Testis (tissue), 2 donors: ENCODE measurements at regions not wholly inside any gene's neighbourhood (a gene's known extent, or its start where the extent isn't known, plus 50 kb on each side); places are given as distances from the start of the nearest gene placed in this dataset.

Experiments
- DNase-seq: peaks from one replicate; pipeline ENCODE4 v3.0.0-alpha.2; 2019
- H3K27ac ChIP-seq, 2 donors: fragments of 200-600 bp; sonication (generic); one replicate each; pipeline ENCODE4 v1.5.1; 2019
- H3K27me3 ChIP-seq: fragments of 200-600 bp; sonication (generic); one replicate; pipeline ENCODE4 v1.5.1; 2019
- H3K36me3 ChIP-seq: fragments of 200-600 bp; sonication (generic); one replicate; pipeline ENCODE4 v1.5.1; 2017; ENCODE audit warnings: low read depth; ENCODE audit errors: missing control alignments
- H3K4me1 ChIP-seq: fragments of 200-600 bp; sonication (generic); one replicate; pipeline ENCODE4 v1.5.1; 2019
- H3K4me3 ChIP-seq, 2 donors: fragments of 200-600 bp; sonication (generic); one replicate each; pipeline ENCODE4 v1.5.1; 2017 to 2019
- H3K9me3 ChIP-seq: fragments of 200-600 bp; sonication (generic); one replicate; pipeline ENCODE4 v1.5.1; 2017
- CTCF ChIP-seq, 3 experiments: fragments of 450-650 bp in 2 of 3; fragments of 200-600 bp in 1 of 3; sonication (generic) in 1 of 3; IDR thresholded peaks; one replicate each; pipeline ENCODE4 v1.5.1; 2016 to 2019; ENCODE audit warnings: antibody characterized with exemption in 3 of 3, mild to moderate bottlenecking in 2 of 3, moderate library complexity in 1 of 3
- POLR2A ChIP-seq: fragments of 450-650 bp; IDR thresholded peaks from one replicate; pipeline ENCODE4 v1.6.1; 2017; ENCODE audit warnings: antibody characterized with exemption, mild to moderate bottlenecking, moderate library complexity
- WGBS, 2 donors: methylation state at CpG; one replicate each; pipeline ENCODE4 v1.1.5; 2018; 5-methylcytosine and 5-hydroxymethylcytosine counted together
- intact Hi-C: fragments of 100-400 bp; cut with DNase I; formaldehyde crosslinking; loops from one replicate; pipeline ENCODE4 v1.15.1; 2023; ENCODE audit warnings: low total_unique reads

GRCh38 chr20:52565614-52566013 is 374.0 kb upstream of the ZFP64 start:
- DNase-seq, result no peak
- Histone ChIP-seq H3K27ac (no peak overlapping the region), H3K9me3 (no peaks in the 10 kb centered on the region), H3K27me3 (no peaks in the 10 kb centered on the region), H3K36me3 (no peaks in the 10 kb centered on the region), H3K4me3 (no peak overlapping the region), H3K4me1 (no peaks in the 10 kb centered on the region)
- 87 to 88% methylated on average over 2 of the region's 2 CpGs for WGBS, 2 donors
- intact Hi-C loops, result loop anchor here (10.0 kb wide), 1 partner anchor 1609 kb away; the partner anchor contains the start of gene CYP24A1
- TF ChIP-seq CTCF (IDR thresholded peaks at IDR 0.05) (no peak), POLR2A (no peak)

DNA sequence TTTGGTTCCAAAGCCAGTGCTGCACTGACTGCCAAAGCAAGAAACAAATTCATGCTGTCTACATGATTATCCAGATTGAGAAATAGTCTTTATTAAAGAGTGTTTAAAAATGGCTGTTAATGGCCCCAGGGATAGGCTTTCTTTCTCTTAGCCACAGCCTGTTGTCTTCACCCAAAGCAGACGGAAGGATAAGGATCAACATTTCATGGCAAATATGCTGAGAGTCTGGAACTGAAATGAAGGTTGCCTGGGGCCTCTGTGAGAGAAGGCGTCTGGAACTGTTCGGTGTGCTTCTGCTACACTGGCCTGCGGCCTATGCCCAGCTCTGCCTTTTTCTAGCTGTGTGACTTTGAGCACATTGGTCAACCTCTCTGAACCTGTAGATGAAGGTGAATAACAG is 373.0 kb upstream of the ZFP64 start:
- Histone ChIP-seq H3K9me3 (no peaks in the 10 kb centered on the region), H3K36me3 (no peaks in the 10 kb centered on the region), H3K27ac (no peak overlapping the region), H3K4me3 (no peak overlapping the region), H3K27me3 (no peaks in the 10 kb centered on the region), H3K4me1 (no peaks in the 10 kb centered on the region)
- TF ChIP-seq POLR2A, result no peak
- TF ChIP-seq CTCF (IDR thresholded peaks at IDR 0.05), result no peak
- no peak for DNase-seq
- intact Hi-C loops, result loop anchor here (10.0 kb wide), 1 partner anchor 1610 kb away; the partner anchor contains the start of gene CYP24A1
- 95% methylated on average over 4 of the region's 4 CpGs for WGBS, 2 donors

- WGBS, 2 donors, result 61 to 73% methylated on average over 12 of the region's 12 CpGs
- Histone ChIP-seq H3K27ac (no peak overlapping the region), H3K27me3 (no peaks in the 10 kb centered on the region), H3K36me3 (no peaks in the 10 kb centered on the region), H3K9me3 (no peaks in the 10 kb centered on the region), H3K4me1 (no peaks in the 10 kb centered on the region), H3K4me3 (no peak overlapping the region)
- intact Hi-C loops, result no loop called here
- TF ChIP-seq CTCF (IDR thresholded peaks at IDR 0.05) (no peak), POLR2A (no peak)
- DNase-seq, result no peak
Observed at GRCh38 chr20:52552181-52552872, 360.7 kb upstream of the ZFP64 start.

DNA sequence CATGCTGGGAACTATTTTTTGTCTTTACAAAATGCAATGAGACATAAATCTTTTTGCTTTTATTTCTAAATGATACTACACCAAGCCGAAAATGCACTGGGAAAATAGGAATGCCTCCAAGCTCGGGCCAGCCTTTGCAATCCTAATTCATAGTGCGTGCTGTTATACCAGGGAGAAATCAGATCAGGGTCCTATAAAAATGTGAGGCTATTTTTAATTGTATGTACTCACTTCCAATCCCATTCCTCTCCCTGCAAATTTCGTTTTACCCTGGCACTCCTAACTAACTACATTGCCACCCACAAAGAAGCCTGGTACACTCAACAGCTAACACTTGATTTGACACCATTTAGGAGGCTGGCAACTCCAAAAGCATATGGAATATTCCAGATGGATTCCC is 350.6 kb upstream of the ZFP64 start:
- intact Hi-C loops, result no loop called here
- 69 to 77% methylated on average over 4 of the region's 4 CpGs for WGBS, 2 donors

More for the DNA sequence above, 350.6 kb upstream of the ZFP64 start:
- Histone ChIP-seq H3K27ac (no peak overlapping the region), H3K4me1 (no peaks in the 10 kb centered on the region), H3K9me3 (no peaks in the 10 kb centered on the region), H3K27me3 (no peaks in the 10 kb centered on the region), H3K4me3 (no peak overlapping the region), H3K36me3 (no peaks in the 10 kb centered on the region)
- no peak for DNase-seq
- TF ChIP-seq CTCF (IDR thresholded peaks at IDR 0.05) (no peak), POLR2A (no peak)
